GM18498 (cell line): ENCODE measurements at regions not wholly inside any gene's neighbourhood (a gene's known extent, or its start where the extent isn't known, plus 50 kb on each side); places are given as distances from the start of the nearest gene placed in this dataset.
"Not testable (repeated sequence)": the region's sequence is repeated elsewhere in the genome, so short reads cannot be mapped to it uniquely, and the experiment has no call there.

Experiments used
- ATAC-seq: cut with Tn5 transposase; IDR thresholded peaks from one replicate; pipeline ENCODE4 v1.9.1; 2021; ENCODE audit warnings: mild to moderate bottlenecking, moderate library complexity; ENCODE audit not compliant: unreplicated experiment

- ATAC-seq: not testable (repeated sequence)
Measured at GRCh38 chr14:37784827-37785223, 189.4 kb downstream of the TTC6 start.

DNA sequence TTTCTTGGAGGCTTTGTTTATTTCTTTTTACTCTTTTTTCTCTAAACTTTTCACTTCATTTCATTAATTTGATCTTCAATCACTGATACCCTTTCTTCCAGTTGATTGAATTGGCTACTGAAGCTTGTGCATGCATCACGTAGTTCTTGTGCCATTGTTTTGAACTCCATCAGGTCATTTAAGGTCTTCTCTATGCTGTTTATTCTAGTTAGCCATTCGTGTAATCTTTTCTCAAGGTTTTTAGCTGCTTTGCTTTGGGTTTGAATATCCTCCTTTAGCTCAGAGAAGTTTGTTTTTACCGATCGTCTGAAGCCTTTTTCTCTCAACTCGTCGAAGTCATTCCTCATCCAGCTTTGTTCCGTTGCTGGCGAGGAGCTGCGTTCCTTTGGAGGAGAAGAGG, 189.9 kb downstream of the TTC6 start:
- ATAC-seq: not testable (repeated sequence)

- not testable (repeated sequence) for ATAC-seq
Measured at GRCh38 chr14:37786114-37786625, 190.7 kb downstream of the TTC6 start.

- no peak for ATAC-seq
Measured at GRCh38 chr14:37787879-37788494, 192.6 kb downstream of the TTC6 start.

- no peak for ATAC-seq
Measured at GRCh38 chr14:37791384-37792036, 196.1 kb downstream of the TTC6 start.

- no peak for ATAC-seq
Measured at GRCh38 chr14:37792124-37792523, 196.7 kb downstream of the TTC6 start.

GRCh38 chr14:37796703-37797416, 201.4 kb downstream of the TTC6 start:
- no peak for ATAC-seq

DNA sequence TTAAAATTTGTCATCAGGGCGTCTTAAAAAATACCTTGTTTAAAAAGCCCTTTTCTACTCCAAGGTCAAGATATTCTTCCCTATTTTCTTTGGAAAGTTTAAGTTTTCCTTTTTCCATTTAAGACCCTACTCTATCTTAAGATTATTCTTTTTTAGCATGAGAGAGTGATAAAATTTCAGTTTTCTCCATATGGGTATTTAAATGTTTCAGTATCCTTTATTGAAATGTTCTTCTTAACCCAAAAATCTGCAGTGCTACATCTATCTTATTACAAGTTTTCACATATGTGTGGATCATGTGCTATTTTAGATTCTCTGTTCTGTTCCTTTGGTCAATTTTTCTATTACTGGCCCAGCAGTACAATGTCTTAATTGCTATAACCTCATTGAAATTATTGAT, 202.2 kb downstream of the TTC6 start:
- ATAC-seq: no peak

DNA sequence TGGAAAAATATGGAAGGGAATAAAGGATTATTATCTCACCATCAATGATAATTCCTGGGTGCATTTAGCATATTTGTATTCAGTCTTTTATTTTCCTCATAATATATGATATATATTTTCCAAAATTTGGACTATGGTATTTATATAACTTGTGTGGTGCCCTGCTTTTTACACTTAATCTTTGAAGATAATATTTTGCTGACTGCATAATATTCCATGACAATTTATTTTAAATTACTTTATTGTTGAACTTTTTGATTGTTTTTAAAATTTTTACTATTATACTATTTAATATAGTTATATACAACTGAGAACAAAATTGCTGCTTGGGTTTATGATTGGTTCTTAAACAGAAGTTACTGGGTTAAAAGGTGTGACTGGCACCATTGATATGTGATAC, 212.3 kb downstream of the TTC6 start:
- ATAC-seq: no peak

DNA sequence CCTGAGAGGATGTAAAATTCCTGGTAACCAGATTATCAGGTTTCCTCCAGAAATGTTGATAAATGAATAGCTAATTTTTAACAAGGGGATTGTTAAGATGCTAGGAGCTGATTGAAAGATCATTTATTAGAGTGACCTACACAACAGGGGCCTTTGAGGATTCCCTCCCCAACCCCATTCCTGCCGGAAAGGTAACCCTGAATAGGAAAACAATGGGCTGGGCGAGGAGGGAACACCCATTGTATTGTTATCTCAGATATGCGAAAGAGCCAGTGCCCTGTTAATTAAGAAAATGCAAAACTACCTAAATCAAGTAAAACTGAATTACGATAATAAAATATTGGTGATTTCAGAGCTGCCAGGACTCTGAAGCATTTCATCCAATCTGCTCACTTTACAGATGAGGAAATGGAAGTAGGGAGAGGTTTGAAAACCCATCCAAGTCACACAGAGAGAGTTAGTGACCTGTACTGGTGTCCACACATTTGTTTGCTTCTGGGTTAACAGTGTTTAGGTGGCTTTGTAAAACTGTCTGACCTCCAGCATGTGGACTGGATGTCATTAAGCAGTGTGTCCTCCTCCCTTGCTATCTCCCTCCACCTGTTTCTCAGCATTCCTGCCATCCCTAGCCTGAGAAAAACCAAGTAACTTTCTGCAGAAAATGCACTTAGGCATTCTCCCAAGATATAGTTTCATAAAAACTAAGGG, 214.8 kb downstream of the TTC6 start:
- no peak for ATAC-seq

- no peak for ATAC-seq
Measured at GRCh38 chr14:37813732-37814131, 218.3 kb downstream of the TTC6 start.

- ATAC-seq: no peak
Measured at GRCh38 chr14:37816135-37816534, 220.7 kb downstream of the TTC6 start.

DNA sequence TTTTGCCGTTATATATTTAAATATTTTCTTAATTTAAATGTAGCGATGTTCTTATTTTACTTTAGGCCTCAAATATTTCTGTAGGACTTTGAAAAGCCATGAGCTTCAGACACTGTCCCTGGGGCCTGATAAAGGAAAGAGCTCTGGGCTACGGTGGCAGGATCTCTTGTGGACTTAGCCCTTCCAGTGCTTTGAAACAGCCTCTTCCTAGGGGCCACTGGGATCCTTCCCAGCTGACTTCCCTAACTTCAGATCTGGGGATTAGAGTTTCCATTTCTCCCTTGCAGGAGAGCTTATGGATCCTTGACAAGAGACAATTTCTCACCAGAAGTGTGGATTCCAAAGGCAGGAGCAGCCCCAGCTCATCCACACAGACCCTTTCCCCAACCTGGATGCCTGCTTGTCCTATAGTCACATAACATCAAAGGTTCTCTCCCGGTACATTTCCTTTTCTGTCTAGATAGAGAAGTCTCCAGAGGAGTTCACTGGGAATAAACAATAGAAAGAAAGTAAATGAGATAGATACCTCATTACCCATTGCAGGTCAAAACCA, 221.4 kb downstream of the TTC6 start:
- no peak for ATAC-seq

- no peak for ATAC-seq
Measured at GRCh38 chr14:37819155-37820015, 224.0 kb downstream of the TTC6 start.

DNA sequence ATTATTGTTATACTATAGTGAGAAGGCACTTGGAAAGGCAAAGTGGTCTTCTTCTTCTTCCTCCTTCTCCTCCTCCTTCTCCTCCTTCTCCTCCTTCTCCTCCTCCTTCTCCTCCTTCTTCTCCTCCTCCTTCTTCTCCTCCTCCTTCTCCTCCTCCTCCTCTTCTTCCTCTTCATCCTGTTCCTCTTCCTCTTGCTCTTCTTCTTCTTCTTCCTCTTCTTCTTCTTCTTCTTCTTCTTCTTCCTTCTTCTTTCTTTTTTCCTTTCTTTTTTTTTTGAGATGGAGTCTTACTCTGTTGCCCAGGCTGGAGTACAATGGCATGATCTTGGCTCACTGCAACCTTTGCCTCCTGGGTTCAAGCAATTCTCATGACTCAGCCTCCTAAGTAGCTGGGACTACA, 225.4 kb downstream of the TTC6 start:
- not testable (repeated sequence) for ATAC-seq

DNA sequence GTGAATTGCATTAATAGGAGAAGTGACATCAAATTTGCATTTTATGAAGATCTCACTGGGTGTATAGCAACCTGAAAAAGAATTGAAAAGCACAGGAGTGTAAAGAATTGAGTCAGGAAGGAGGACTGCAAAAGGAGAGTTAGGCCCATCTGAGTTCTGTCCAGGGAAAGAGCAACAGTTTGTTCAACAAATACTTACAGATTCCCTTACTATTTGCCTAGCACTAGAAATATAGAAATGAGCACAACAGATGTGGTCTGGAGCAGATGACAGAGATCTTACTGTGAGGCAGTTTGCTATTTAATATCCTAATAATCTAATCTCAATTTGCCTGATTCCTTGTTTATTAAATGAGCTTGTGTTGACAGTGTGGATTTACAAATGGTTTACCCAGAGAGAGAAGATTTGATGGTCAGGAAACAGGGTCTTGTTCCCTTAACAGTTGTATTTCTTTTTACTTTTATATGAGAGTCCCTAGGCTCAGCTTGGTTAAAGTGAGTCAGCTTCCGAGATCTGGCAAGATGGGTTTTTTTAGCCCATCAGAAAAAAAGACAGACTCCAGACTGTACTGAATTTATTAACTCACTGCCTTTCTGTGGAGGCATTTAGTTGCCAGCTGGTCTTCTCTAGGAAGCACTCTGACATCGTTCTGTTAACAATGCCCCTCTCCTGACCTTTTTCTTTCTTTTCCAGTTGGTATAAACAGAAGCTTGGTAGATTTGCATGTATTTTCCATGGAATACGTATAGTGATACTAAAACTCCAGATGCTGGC, 229.7 kb downstream of the TTC6 start:
- ATAC-seq: no peak

DNA sequence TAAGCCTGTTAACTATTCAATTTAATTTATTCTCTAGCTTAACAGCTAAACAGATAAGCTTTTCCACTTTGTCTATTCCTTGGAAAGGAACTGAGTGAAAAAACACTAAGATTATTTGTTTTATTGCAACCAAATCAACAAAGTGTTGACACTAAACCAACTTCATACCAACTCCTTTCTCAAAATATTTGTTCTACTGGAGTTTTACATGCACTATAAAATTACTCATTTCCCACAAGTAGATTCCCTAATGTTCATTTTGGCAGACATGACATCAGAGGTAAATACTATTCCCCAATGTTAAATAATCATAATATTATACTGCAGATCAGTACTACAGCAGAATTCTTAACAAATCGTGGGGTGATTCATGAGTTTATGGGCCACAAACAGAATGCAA, 231.4 kb downstream of the TTC6 start:
- no peak for ATAC-seq

DNA sequence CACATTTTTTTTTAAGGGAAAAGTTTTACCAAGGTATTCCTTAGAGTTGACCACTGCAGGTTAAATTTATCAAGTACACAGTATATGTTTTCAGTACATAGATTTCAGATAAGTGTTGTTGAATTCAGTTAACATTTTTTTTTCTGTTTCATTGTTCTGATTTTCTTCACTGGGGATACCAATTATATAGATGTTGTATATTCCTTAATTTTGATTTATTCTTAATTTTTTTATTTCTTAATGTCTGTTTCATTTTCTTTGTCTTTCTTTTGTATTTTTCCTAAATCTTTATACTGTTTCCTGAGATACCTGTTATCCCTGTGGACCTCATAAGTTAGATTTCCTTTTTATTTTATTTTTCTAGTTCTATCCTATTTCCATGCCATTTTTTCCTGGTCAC, 234.8 kb downstream of the TTC6 start:
- no peak for ATAC-seq

DNA sequence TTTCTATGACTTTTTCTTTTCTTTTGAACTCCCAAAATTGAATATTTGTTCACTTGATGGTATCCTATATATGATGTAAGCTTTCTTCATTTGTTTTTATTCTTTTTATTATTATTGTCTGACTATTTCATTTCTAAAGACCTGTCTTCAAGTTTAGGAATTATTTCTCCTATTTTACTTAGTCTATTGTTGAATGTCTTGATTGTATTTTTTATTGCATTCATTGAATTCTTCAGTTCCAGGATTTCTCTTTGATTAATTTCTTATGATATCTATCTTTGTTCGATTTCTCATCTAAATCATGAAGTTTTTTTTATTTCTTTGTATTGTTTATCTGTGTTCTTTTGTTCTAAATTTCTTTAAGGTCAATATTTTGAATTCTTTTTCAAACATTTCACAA, 238.8 kb downstream of the TTC6 start:
- ATAC-seq: no peak
